ENCODE measurements at regions not wholly inside any gene's neighbourhood (a gene's known extent, or its start where the extent isn't known, plus 50 kb on each side); places are given as distances from the start of the nearest gene placed in this dataset.

- no peak for TF ChIP-seq CTCF (IDR thresholded peaks at IDR 0.05)
- no peak for TF ChIP-seq POLR2AphosphoS5 (IDR thresholded peaks at IDR 0.05)
Observed at GRCh38 chr5:86482008-86482407, 135.7 kb upstream of the COX7C start.

Data from upper lobe of left lung (tissue), 4 donors.